GM19240 (cell line): ENCODE measurements at regions not wholly inside any gene's neighbourhood (a gene's known extent, or its start where the extent isn't known, plus 50 kb on each side); places are given as distances from the start of the nearest gene placed in this dataset.
"Not testable (repeated sequence)": the region's sequence is repeated elsewhere in the genome, so short reads cannot be mapped to it uniquely, and the experiment has no call there.

ENCODE experiments used
- DNase-seq: peaks from one replicate; pipeline ENCODE4 v3.0.0; 2011; ENCODE audit warnings: low spot score; ENCODE audit not compliant: insufficient read length

- DNase-seq, result not testable (repeated sequence)
Observed at GRCh38 chr18:24624421-24624820, 164.0 kb downstream of the HRH4 start.

GRCh38 chr18:24627644-24628315, 167.3 kb downstream of the HRH4 start:
- DNase-seq, result no peak

GRCh38 chr18:24628326-24628725, 167.9 kb downstream of the HRH4 start:
- no peak for DNase-seq

GRCh38 chr18:24629921-24630320, 169.5 kb downstream of the HRH4 start:
- no peak for DNase-seq

GRCh38 chr18:24630346-24630880, 170.0 kb downstream of the HRH4 start:
- no peak for DNase-seq

- DNase-seq, result no peak
Observed at GRCh38 chr18:24631243-24632025, 171.0 kb downstream of the HRH4 start.

- no peak for DNase-seq
Observed at GRCh38 chr18:24632158-24632988, 171.9 kb downstream of the HRH4 start.

- no peak for DNase-seq
Observed at GRCh38 chr18:24633121-24633520, 172.7 kb downstream of the HRH4 start.

GRCh38 chr18:24649571-24649970, 189.1 kb downstream of the HRH4 start:
- DNase-seq, result no peak

GRCh38 chr18:24651434-24651833, 191.0 kb downstream of the HRH4 start:
- DNase-seq, result no peak

- no peak for DNase-seq
Observed at GRCh38 chr18:24656050-24656449, 195.6 kb downstream of the HRH4 start.

GRCh38 chr18:24656551-24657443, 196.4 kb downstream of the HRH4 start:
- DNase-seq, result no peak

GRCh38 chr18:24657444-24657842, 197.0 kb downstream of the HRH4 start:
- DNase-seq, result no peak

GRCh38 chr18:24658302-24658701, 197.9 kb downstream of the HRH4 start:
- no peak for DNase-seq

- peak; percentile 2 for DNase-seq
Observed at GRCh38 chr18:24659827-24660720, 199.6 kb downstream of the HRH4 start.

GRCh38 chr18:24660956-24661355, 200.5 kb downstream of the HRH4 start:
- no peak for DNase-seq

- DNase-seq, result no peak
Observed at GRCh38 chr18:24662412-24662821, 202.0 kb downstream of the HRH4 start.

GRCh38 chr18:24663026-24663425, 202.6 kb downstream of the HRH4 start:
- DNase-seq, result no peak

GRCh38 chr18:24669015-24669414, 208.6 kb downstream of the HRH4 start:
- no peak for DNase-seq

GRCh38 chr18:24669502-24669901, 209.1 kb downstream of the HRH4 start:
- no peak for DNase-seq
